ENCODE measurements at regions not wholly inside any gene's neighbourhood (a gene's known extent, or its start where the extent isn't known, plus 50 kb on each side); places are given as distances from the start of the nearest gene placed in this dataset.

GRCh38 chr11:45517171-45517770 lies 148.2 kb downstream of the CHST1 start:
- no peak for TF ChIP-seq ZNF274 (IDR thresholded peaks at IDR 0.05; ENCODE audit: low read depth, low read length)
- no peak for TF ChIP-seq SUZ12 (IDR thresholded peaks at IDR 0.05; ENCODE audit: extremely low read depth, insufficient read depth, insufficient read length)

Measured in NT2/D1 (cell line).